ENCODE measurements at regions not wholly inside any gene's neighbourhood (a gene's known extent, or its start where the extent isn't known, plus 50 kb on each side); places are given as distances from the start of the nearest gene placed in this dataset.

GRCh38 chr12:30146561-30146960, 362.8 kb upstream of the TMTC1 start:
- TF ChIP-seq EZH2 (IDR thresholded peaks at IDR 0.05; ENCODE audit: insufficient read depth, poor library complexity, severe bottlenecking) = no peak
- TF ChIP-seq EZH2phosphoT487 (IDR thresholded peaks at IDR 0.05; ENCODE audit: insufficient read depth, low read depth) = no peak
